Neuronal stem cell (in vitro differentiated cells): ENCODE measurements at regions not wholly inside any gene's neighbourhood (a gene's known extent, or its start where the extent isn't known, plus 50 kb on each side); places are given as distances from the start of the nearest gene placed in this dataset.

Experiments
- DNase-seq: peaks from one replicate; pipeline ENCODE4 v3.0.0-alpha.2; 2013; ENCODE audit warnings: low spot score
- H2AFZ ChIP-seq: one replicate; pipeline ENCODE4 v1.6.1; 2013; ENCODE audit warnings: mild to moderate bottlenecking, low read length, inconsistent platforms
- H2AK5ac ChIP-seq: 2 replicates; pipeline ENCODE4 v1.6.1; 2013; ENCODE audit warnings: low read depth, mild to moderate bottlenecking, inconsistent platforms, low read length, moderate library complexity, mixed read lengths
- H2BK120ac ChIP-seq: 2 replicates; pipeline ENCODE4 v1.6.1; 2013; ENCODE audit warnings: low read depth, mild to moderate bottlenecking, inconsistent platforms, low read length, moderate library complexity, mixed read lengths
- H2BK12ac ChIP-seq: one replicate; pipeline ENCODE4 v1.6.1; 2013; ENCODE audit warnings: low read length, inconsistent platforms
- H2BK15ac ChIP-seq: 2 replicates; pipeline ENCODE4 v1.6.1; 2013; ENCODE audit warnings: mild to moderate bottlenecking, low read length, inconsistent platforms, mixed read lengths
- H2BK5ac ChIP-seq: one replicate; pipeline ENCODE4 v1.6.1; 2013; ENCODE audit warnings: inconsistent platforms, mild to moderate bottlenecking, low read length, moderate library complexity
- H3K14ac ChIP-seq: one replicate; pipeline ENCODE4 v1.6.1; 2013; ENCODE audit warnings: low read length, inconsistent platforms
- H3K18ac ChIP-seq: 2 replicates; pipeline ENCODE4 v1.6.1; 2013; ENCODE audit warnings: low read length, inconsistent platforms
- H3K23ac ChIP-seq: 2 replicates; pipeline ENCODE4 v1.6.1; 2013; ENCODE audit warnings: low read depth, mild to moderate bottlenecking, mixed read lengths, low read length, inconsistent platforms; ENCODE audit not compliant: poor library complexity
- H3K27ac ChIP-seq: replicated peaks from 3 replicates; pipeline ENCODE4 v1.5.1; 2013; ENCODE audit warnings: low read length, inconsistent platforms
- H3K27me3 ChIP-seq, 3 experiments: 2 replicates each; pipeline ENCODE4 v1.6.1; 2013; ENCODE audit warnings: low read length in 3 of 3, mild to moderate bottlenecking in 2 of 3, inconsistent platforms in 1 of 3, low read depth in 1 of 3, mixed read lengths in 1 of 3, moderate library complexity in 1 of 3; ENCODE audit not compliant: control insufficient read depth in 3 of 3, insufficient read depth in 3 of 3
- H3K36me3 ChIP-seq, 2 donors: replicated peaks in 1 of 2; 2 replicates each; pipeline ENCODE4 v1.6.1; 2013; ENCODE audit warnings: low read length in 2 of 2; ENCODE audit not compliant: control insufficient read depth in 2 of 2, insufficient read depth in 2 of 2
- H3K4ac ChIP-seq: 2 replicates; pipeline ENCODE4 v1.6.1; 2013; ENCODE audit warnings: inconsistent platforms, mild to moderate bottlenecking, low read length, moderate library complexity
- H3K4me1 ChIP-seq, 2 donors: 1 replicate in 1 of 2; 2 replicates in 1 of 2; pipeline ENCODE4 v1.6.1; 2013; ENCODE audit warnings: low read length in 2 of 2, low read depth in 1 of 2; ENCODE audit not compliant: control insufficient read depth in 2 of 2, insufficient read depth in 1 of 2
- H3K4me2 ChIP-seq: one replicate; pipeline ENCODE4 v1.6.1; 2013; ENCODE audit warnings: mild to moderate bottlenecking, low read length, inconsistent platforms; ENCODE audit not compliant: insufficient read depth, poor library complexity, severe bottlenecking
- H3K4me3 ChIP-seq, 2 donors: 2 replicates each; pipeline ENCODE4 v1.5.1; 2013; ENCODE audit warnings: low read length in 2 of 2, mild to moderate bottlenecking in 2 of 2, inconsistent platforms in 1 of 2, moderate library complexity in 1 of 2
- H3K79me1 ChIP-seq: one replicate; pipeline ENCODE4 v1.6.1; 2013; ENCODE audit warnings: low read depth, mild to moderate bottlenecking, inconsistent platforms, low read length, moderate library complexity
- H3K9ac ChIP-seq: one replicate; pipeline ENCODE4 v1.6.1; 2013; ENCODE audit warnings: mild to moderate bottlenecking, low read depth, low read length, inconsistent platforms; ENCODE audit not compliant: poor library complexity
- H3K9me3 ChIP-seq, 2 donors: replicated peaks in 1 of 2; 2 replicates each; pipeline versions ENCODE3 to v1.6.1; 2013; ENCODE audit warnings: low read length in 2 of 2, mild to moderate bottlenecking in 2 of 2, inconsistent platforms in 1 of 2, low read depth in 1 of 2, mixed read lengths in 1 of 2, moderate library complexity in 1 of 2; ENCODE audit not compliant: control insufficient read depth in 2 of 2, insufficient read depth in 1 of 2
- H4K8ac ChIP-seq: one replicate; pipeline ENCODE4 v1.6.1; 2013; ENCODE audit warnings: low read depth, mild to moderate bottlenecking, inconsistent platforms, low read length, moderate library complexity
- H4K91ac ChIP-seq: one replicate; pipeline ENCODE4 v1.6.1; 2013; ENCODE audit warnings: low read length, low read depth, mild to moderate bottlenecking, inconsistent platforms; ENCODE audit not compliant: poor library complexity
- WGBS, 2 donors: extraction: QIAGEN DNeasy Blood & Tissue Kit; methylation state at CpG; one replicate each; pipeline ENCODE4 v1.1.7; 2013; ENCODE audit warnings: missing lambda C conversion rate in 2 of 2, mixed read lengths in 1 of 2; ENCODE audit not compliant: insufficient read length in 2 of 2, insufficient replicate concordance in 1 of 2; ENCODE audit errors: extremely low coverage in 2 of 2; 5-methylcytosine and 5-hydroxymethylcytosine counted together

DNA sequence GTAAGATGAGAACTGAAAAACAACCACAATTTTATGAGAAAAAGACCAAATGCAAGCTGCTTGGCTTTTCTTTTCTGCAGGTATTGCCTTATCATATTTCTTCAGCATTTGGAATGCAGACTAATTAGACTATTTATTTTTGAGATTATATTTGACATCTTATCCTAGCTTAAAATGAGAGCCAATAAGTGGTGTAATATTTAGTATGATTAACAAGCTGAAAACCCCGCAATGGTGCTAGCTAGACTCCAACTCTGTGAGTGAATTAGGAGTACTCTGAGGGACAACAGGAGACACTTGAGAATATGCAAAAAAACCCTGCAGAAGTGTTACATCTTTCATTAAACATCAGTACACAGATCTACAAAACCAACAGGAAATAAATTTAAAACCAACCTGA lies 180.3 kb upstream of the MEOX2 start:
- Histone ChIP-seq H3K79me1 (no peaks in the 10 kb centered on the region), H2AFZ (no peak overlapping the region), H3K18ac (no peak overlapping the region), H3K27ac (no peak overlapping the region), H4K8ac (no peak overlapping the region), H3K9ac (no peak overlapping the region), H3K36me3 (no peaks in the 10 kb centered on the region), H2BK12ac (no peak overlapping the region), H3K9me3 (no peaks in the 10 kb centered on the region), H3K4me3 (no peak overlapping the region), H2BK5ac (no peak overlapping the region), H3K4ac (no peak overlapping the region), H4K91ac (no peak overlapping the region), H2BK15ac (no peak overlapping the region), H2AK5ac (no peak overlapping the region), H3K14ac (no peak overlapping the region), H3K27me3 (no peaks in the 10 kb centered on the region), H2BK120ac (no peak overlapping the region), H3K4me2 (no peak overlapping the region), H3K4me1 (no peaks in the 10 kb centered on the region), H3K23ac (no peak overlapping the region)
- no peak for DNase-seq
- WGBS, 2 donors, result no CpG with 5 or more reads among the region's 1 CpG

DNA sequence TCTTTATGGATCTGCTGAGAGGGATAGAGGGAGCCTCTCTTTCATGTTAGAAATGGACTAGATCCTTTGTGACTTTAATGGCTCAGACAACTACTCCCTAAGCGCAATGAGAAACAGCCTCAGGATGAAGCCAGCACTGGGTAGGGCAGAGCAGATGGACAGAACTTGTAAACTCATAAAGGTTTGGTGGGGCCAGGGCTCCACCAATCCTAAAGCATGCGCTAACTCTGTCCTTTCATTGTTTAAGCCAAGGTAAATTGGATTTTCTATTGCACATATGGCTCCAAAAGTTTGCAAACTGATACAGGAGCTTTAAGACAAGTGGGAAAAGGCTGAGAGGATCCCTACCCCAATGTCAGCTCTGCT lies 178.1 kb upstream of the MEOX2 start:
- H3K79me1 ChIP-seq, result no peaks in the 10 kb centered on the region
- H3K9ac ChIP-seq, result no peak overlapping the region
- WGBS, 2 donors, result no CpG with 5 or more reads among the region's 2 CpGs
- no peak overlapping the region for H4K8ac ChIP-seq
- H2BK15ac ChIP-seq, result no peak overlapping the region
- no peaks in the 10 kb centered on the region for H3K4me1 ChIP-seq
- no peak overlapping the region for H3K27ac ChIP-seq
- H3K4ac ChIP-seq, result no peak overlapping the region
- H3K9me3 ChIP-seq, result no peaks in the 10 kb centered on the region
- DNase-seq, result no peak
- no peak overlapping the region for H3K18ac ChIP-seq
- no peak overlapping the region for H3K14ac ChIP-seq
- no peak overlapping the region for H2AFZ ChIP-seq
- no peak overlapping the region for H3K4me3 ChIP-seq
- no peak overlapping the region for H4K91ac ChIP-seq
- no peaks in the 10 kb centered on the region for H3K27me3 ChIP-seq
- no peak overlapping the region for H2BK12ac ChIP-seq
- H2BK5ac ChIP-seq, result no peak overlapping the region
- H3K4me2 ChIP-seq, result no peak overlapping the region
- H3K36me3 ChIP-seq, result no peaks in the 10 kb centered on the region
- no peak overlapping the region for H2BK120ac ChIP-seq
- no peak overlapping the region for H2AK5ac ChIP-seq
- H3K23ac ChIP-seq, result no peak overlapping the region

DNA sequence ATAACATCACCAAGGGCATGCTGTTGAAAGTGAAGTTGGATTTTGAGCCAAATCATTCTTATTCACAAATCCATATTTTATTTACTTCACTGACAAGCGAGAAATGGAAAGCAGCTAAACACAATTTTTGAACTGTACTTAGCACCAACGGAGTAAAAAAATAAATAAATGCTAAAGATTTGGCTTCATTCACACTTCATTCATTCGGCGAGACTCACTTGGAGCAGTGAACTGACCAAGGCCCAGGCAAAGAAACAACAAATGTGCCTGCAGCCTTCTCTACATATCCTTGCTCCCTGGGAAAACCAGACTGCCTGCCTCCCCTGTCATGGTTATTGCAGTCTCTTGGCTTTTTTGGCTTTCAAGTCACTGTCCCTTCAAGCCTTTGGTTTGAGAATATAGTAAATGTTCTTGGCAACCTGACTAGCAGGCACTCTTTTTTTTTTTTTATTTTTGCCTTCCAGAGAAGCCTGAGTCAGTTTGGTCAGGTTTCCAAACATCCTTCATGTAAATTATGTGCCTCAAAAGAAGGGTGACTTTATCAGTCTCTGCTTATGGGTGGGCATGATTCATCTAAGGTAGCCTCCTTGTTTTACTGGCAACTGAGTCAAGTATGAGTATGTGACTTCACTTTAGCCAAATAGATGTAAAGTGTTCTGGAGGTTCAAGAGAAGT lies 177.6 kb upstream of the MEOX2 start:
- Histone ChIP-seq H2AK5ac (no peak overlapping the region), H3K18ac (no peak overlapping the region), H2BK120ac (no peak overlapping the region), H3K79me1 (no peaks in the 10 kb centered on the region), H3K4ac (no peak overlapping the region), H3K27me3 (no peaks in the 10 kb centered on the region), H2AFZ (no peak overlapping the region), H3K9me3 (no peaks in the 10 kb centered on the region), H4K8ac (no peak overlapping the region), H3K4me3 (no peak overlapping the region), H3K14ac (no peak overlapping the region), H3K4me1 (no peaks in the 10 kb centered on the region), H3K23ac (no peak overlapping the region), H3K36me3 (no peaks in the 10 kb centered on the region), H2BK15ac (no peak overlapping the region), H4K91ac (no peak overlapping the region), H3K4me2 (no peak overlapping the region), H3K27ac (no peak overlapping the region), H2BK12ac (no peak overlapping the region), H2BK5ac (no peak overlapping the region), H3K9ac (no peak overlapping the region)
- WGBS, 2 donors, result no CpG with 5 or more reads among the region's 4 CpGs
- DNase-seq, result no peak

DNA sequence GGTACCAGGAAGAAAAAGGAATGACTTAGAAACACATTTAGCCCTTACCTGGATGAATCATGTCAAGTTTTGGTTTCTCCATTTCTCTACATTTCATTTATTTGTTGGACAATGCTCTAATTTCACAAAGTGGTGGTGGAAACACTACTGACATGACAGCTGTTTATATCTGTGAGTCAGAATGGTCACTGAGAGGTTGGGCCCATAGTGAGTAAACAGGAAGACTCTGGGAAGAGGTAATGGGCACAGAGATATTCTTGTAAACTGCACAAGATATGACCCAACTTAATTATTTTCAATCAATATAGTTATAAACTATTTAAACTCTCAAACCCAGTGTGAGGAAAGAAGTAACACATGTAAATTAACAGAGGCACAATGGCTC lies 176.3 kb upstream of the MEOX2 start:
- Histone ChIP-seq H3K18ac (no peak overlapping the region), H3K79me1 (no peaks in the 10 kb centered on the region), H2AK5ac (no peak overlapping the region), H3K9me3 (no peaks in the 10 kb centered on the region), H2BK120ac (no peak overlapping the region), H2BK15ac (no peak overlapping the region), H3K4me2 (no peak overlapping the region), H3K14ac (no peak overlapping the region), H3K4ac (no peak overlapping the region), H2BK5ac (no peak overlapping the region), H3K27me3 (no peaks in the 10 kb centered on the region), H4K8ac (no peak overlapping the region), H4K91ac (no peak overlapping the region), H3K36me3 (no peaks in the 10 kb centered on the region), H2BK12ac (no peak overlapping the region), H3K4me1 (no peaks in the 10 kb centered on the region), H3K27ac (no peak overlapping the region), H3K4me3 (no peak overlapping the region), H3K23ac (no peak overlapping the region), H2AFZ (no peak overlapping the region), H3K9ac (no peak overlapping the region)
- no peak for DNase-seq
